ENCODE measurements at regions not wholly inside any gene's neighbourhood (a gene's known extent, or its start where the extent isn't known, plus 50 kb on each side); places are given as distances from the start of the nearest gene placed in this dataset.
A peak's percentile ranks its signal among the peaks of the same experiment; 100 is the strongest.

DNA sequence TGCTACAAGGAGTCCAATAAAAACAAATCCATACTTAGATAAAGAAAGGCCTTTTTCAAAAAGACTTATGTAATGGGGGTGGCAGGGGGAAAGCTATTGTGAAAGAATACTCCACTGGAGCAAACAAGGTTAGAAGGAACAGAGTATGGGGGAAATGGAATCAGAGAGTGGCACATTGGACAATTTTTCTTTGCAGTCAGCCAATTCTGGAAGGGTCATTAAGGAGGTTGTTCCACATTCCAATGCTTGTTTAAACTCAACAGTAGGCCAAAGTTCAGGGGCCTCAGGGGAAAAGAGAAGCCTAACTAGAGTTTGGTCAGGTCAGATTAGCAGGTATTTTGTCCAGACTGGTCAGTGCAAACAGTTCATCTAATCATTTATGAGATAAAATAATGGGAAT lies 105.2 kb upstream of the RESF1 start:
- H3K4me3 ChIP-seq (ENCODE audit: low read depth, low read length), result no peak overlapping the region
- TF ChIP-seq, protein P1, sequence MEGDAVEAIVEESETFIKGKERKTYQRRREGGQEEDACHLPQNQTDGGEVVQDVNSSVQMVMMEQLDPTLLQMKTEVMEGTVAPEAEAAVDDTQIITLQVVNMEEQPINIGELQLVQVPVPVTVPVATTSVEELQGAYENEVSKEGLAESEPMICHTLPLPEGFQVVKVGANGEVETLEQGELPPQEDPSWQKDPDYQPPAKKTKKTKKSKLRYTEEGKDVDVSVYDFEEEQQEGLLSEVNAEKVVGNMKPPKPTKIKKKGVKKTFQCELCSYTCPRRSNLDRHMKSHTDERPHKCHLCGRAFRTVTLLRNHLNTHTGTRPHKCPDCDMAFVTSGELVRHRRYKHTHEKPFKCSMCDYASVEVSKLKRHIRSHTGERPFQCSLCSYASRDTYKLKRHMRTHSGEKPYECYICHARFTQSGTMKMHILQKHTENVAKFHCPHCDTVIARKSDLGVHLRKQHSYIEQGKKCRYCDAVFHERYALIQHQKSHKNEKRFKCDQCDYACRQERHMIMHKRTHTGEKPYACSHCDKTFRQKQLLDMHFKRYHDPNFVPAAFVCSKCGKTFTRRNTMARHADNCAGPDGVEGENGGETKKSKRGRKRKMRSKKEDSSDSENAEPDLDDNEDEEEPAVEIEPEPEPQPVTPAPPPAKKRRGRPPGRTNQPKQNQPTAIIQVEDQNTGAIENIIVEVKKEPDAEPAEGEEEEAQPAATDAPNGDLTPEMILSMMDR (IDR thresholded peaks at IDR 0.05; ENCODE audit: insufficient read depth, low read depth, low read length), result no peak
- DNase-seq (ENCODE audit: low read depth), result no peak

DNA sequence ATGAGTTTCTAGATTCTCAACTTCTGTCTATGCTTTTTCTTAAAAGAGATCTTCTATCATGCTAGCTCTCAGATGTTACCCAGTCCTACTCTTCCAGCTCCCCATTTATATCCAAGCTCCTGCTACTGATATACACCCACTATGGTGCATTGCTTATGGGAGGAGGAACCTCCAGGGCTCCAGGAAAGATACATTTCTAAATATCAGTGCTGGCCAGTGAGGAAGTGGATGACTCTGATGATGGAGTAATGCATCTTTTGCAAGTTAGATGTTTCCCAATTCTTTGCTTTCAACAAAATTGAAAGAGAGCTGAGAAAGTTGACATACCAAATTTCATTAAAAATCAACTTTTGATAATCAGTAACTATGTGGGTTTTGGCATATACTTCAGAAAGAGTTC lies 105.7 kb upstream of the RESF1 start:
- TF ChIP-seq, protein P1 (IDR thresholded peaks at IDR 0.05; ENCODE audit: insufficient read depth, low read depth, low read length), result no peak
- no peak for DNase-seq (ENCODE audit: low read depth)
- H3K4me3 ChIP-seq (ENCODE audit: low read depth, low read length), result no peak overlapping the region

DNA sequence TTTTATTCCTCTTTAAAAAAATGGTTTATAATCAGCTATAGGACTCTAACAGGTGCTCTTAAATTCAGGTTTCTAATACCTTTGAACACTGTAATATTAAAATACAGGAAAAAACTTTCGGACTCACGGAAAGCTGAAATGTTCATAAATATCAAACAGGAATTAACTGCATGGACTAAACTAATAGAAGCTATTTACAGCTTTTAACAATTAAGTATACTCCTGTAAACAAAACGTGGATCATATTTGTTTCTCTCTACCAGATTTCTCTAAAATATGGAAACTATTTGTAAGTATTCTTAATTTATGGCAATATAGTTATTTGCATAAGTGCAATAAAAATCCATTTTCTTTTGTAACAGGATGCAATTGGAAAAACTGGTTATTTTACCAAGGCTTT lies 108.9 kb upstream of the RESF1 start:
- TF ChIP-seq, protein P1 (IDR thresholded peaks at IDR 0.05; ENCODE audit: insufficient read depth, low read depth, low read length), result no peak
- no peak overlapping the region for H3K4me3 ChIP-seq (ENCODE audit: low read depth, low read length)
- no peak for DNase-seq (ENCODE audit: low read depth)

DNA sequence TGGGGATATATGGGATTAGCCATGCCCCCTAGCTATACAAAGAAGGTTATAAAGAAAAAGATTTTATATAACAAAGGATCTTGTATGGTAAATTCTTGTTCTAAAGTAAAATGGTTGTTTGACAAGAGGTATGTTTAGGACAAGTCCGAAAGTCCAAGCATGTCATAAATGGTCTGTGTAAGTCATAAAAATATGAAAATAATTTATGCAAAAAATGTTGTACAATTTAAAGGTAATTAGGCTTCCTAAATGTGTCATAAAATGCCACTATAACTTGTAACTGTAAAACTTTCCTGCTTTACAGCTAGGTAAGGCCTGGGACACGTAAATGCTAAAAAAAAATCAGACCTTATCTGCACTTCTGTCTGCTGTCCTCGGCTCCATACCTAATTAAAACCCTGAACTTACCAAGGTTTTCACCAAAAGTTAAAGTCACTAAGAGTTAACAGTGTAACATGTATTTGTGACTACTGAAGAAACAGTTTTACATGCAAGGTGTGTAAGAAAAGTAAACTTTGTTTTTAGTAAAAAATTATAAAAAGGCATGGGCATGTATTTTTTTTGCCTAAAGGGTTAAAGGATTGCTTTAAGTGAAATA lies 110.0 kb upstream of the RESF1 start:
- no peak overlapping the region for H3K4me3 ChIP-seq (ENCODE audit: low read depth, low read length)
- TF ChIP-seq, protein P1 (IDR thresholded peaks at IDR 0.05; ENCODE audit: insufficient read depth, low read depth, low read length), result no peak
- peak; percentile 57 for DNase-seq (ENCODE audit: low read depth)

DNA sequence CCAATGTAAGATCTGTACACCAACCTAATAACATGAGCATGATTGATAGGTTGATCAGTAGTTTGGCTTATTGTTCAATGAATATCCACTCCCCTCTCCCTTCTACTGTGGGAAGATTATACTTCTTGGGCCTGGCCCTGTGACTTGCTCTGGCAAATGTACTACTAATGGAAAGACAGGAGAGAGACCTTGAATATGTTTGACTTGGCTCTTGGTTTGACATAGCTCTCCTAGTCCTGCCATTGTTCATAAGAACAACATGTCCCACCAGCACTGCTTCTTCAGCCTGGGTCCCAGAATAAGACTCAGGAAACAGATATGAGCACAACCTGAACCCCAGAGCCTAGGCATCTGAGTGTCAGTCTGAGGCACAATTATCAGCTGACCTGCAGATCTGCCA lies 112.8 kb upstream of the RESF1 start:
- no peak overlapping the region for H3K4me3 ChIP-seq (ENCODE audit: low read depth, low read length)
- TF ChIP-seq, protein P1 (IDR thresholded peaks at IDR 0.05; ENCODE audit: insufficient read depth, low read depth, low read length), result no peak
- no peak for DNase-seq (ENCODE audit: low read depth)

DNA sequence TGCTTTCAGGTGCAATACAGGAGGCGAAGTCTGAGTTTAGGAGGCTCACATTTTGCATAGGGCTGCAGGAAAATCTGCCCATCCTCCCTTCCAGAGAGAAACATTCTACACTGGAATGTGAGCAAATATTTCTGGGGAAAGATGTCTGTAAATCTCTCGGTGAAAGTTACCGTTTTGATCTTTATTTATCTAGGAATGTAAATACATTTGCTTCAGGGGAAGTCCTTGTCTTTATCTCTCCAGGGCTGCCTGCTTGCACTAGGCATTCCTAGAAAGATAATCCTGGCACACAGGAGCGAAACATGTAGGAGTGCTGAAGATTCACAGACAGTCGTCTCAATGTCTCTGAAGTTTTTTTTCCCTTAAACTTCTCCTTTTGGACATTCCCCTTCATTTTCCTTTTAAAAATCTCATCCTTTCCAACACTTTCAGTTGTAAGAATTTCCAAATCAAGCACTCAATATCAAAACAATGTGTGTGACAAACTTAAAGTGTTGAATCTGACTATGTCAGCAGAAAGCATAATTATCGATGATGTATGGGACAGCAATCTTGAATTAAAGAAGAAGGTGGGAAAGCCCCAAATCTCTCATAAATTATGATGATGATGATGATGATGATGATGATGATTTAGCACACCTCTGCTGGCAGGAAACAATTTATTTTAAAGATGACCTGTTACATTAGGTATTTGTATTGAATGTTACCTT lies 113.4 kb upstream of the RESF1 start:
- no peak overlapping the region for H3K4me3 ChIP-seq (ENCODE audit: low read depth, low read length)
- peak; percentile 69 for DNase-seq (ENCODE audit: low read depth)
- TF ChIP-seq, protein P1 (IDR thresholded peaks at IDR 0.05; ENCODE audit: insufficient read depth, low read depth, low read length), result no peak

Measured in fibroblast of villous mesenchyme (primary cell).